HG03039 (cell line): ENCODE measurements at regions not wholly inside any gene's neighbourhood (a gene's known extent, or its start where the extent isn't known, plus 50 kb on each side); places are given as distances from the start of the nearest gene placed in this dataset.

Experiments used
- ATAC-seq: cut with Tn5 transposase; IDR thresholded peaks from one replicate; pipeline ENCODE4 v1.9.1; 2021; ENCODE audit warnings: mild to moderate bottlenecking, moderate library complexity; ENCODE audit not compliant: unreplicated experiment

DNA sequence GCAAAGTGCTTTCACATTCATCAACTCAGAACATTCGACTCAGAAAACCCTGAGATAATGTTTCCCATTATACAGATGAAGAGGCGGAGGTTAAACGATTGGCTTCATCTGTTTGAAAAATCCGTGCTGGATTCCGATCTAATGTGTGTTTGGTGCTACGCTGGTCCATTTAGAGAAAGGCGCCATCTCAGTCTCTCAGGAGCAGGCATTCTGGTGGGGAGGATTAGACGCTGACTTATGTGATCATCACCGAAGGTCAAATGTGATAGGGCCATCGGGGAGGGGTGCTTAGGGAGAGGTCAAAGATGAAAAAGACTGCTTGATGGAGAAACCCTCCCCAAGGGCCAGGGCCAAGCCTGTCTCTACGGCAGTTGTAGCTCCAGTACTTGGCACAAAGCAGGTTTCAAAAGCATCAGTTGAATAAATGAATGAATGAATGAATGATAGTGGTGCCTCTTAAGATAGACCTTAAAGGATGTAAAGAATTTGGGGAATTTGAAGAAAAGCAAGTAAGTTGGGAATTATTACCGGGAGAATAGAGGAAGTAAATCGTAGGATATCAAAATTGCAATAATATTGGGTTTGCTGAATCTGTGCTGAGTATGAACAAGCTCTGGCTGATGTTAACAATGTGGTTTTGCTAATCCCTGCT lies 160.6 kb upstream of the SHB start:
- ATAC-seq = no peak

DNA sequence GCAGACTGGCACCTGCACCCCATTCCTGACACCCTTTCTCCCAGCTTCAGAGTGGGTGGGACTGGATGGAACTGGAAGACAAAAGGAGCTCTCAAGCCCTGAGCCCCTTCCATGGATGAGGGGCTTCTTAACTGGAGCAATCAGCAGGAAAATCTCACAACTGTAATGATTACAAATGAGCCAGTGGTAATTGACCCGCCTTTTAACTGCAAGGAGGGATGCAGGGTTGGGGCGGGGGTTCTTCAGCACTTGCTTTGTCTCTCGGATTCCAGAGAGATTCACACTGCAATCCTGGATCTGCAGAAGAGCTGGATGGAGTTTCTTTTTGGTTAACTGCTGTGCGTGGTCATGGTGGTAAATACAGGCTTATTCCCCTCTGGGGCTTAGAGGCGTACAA lies 160.1 kb upstream of the SHB start:
- ATAC-seq = no peak

- ATAC-seq = no peak
These were observed 159.5 kb upstream of the SHB start for GRCh38 chr9:38228331-38229103.

- no peak for ATAC-seq
These were observed 158.6 kb upstream of the SHB start for GRCh38 chr9:38227656-38228055.

DNA sequence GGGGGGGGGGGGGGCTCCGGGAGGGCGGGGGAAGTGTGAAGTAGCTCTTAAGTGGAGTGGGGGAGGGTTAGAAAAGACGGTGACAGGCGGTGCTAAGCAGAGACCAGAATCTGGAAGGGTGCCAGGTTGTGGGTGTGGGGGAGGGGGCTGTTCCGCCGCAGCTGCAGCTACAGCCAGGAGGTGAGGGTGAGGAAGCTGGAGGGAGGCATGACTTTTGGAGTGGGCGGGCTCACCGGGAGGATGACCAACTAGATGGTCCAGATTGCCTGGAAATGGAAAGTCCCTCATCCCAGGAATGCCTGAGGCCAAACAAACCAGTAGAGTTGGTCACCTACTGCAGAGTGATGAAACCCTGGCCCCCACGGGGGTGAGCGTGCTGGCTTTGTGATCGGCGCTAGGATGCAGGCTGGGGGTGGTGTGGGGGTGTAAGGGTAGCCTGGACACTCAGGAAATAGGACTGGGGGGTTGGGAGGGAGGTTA lies 158.1 kb upstream of the SHB start:
- ATAC-seq = no peak

- ATAC-seq = no peak
These were observed 157.5 kb upstream of the SHB start for GRCh38 chr9:38226491-38226951.

DNA sequence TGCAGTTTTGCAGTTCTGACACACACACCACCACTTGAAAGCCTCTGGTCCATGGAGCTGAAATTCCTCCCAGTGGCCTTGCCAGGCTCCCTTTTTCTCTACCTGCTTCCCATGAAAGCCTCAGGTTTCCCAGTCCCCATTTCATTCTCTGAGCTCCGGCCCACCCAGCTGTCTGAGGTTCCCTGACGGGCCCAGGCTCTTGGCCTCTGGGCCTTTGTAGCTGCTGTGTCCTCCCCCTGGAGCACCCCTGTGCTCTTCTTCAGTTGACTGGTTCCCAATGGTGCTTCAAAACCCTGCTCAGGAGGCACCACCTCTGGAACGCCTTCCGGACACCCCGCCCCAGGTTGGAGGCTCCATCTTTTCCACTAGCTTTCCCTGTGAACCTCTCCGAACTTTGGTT lies 155.9 kb upstream of the SHB start:
- no peak for ATAC-seq

GRCh38 chr9:38216572-38216971 lies 147.5 kb upstream of the SHB start:
- ATAC-seq = no peak

GRCh38 chr9:38215465-38215864 lies 146.4 kb upstream of the SHB start:
- ATAC-seq = no peak

- ATAC-seq = no peak
These were observed 145.4 kb upstream of the SHB start for GRCh38 chr9:38214432-38214831.

DNA sequence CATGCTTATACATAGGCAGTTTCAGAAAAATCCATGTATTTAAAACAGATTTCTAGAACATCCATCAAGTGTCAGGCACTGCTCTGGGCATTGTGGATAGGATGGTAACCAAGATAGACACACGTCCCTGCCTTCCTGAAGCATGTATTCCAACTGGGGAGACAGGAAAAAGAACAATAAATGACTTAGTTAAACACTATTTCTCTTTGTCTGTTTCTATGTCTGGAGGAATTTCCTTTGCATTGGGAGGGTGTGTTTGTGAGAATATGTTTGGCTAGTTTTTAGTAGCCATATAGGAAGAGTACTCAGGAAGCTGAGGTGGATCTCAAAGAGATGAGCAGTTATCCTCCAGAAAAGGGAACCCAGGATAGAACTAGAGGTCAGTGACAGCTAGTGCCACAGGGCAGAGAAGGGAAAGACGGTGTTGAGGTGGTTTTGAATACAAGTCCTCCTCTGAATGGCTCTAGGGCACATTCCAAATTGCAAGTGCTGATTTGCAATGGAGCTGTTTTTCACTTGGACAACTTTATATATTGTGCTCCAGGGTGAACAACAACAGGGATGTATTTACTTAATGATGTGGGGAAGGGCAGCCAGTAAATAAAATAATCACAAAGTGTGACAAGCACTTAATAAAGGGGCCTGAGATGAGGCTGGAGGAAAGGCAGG lies 144.7 kb upstream of the SHB start:
- no peak for ATAC-seq

DNA sequence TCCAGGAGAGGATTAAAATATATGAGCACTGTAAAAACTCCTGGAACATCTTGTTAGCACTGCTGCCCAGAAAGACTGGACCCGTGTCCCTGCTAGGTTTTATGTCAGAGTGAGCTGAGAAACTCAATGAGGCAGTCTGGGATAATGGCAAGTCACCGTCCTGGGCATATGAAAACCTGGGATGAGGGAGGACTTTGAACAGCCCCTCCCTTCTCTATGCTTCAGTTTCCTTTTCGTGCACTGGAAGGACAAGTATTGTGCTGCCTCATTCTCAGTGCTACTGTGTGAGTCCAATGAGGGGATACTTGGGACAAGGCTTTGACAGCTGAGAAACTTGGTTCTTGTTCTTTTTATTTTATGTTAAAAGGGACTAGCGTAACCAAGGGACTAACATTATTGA lies 143.0 kb upstream of the SHB start:
- no peak for ATAC-seq

DNA sequence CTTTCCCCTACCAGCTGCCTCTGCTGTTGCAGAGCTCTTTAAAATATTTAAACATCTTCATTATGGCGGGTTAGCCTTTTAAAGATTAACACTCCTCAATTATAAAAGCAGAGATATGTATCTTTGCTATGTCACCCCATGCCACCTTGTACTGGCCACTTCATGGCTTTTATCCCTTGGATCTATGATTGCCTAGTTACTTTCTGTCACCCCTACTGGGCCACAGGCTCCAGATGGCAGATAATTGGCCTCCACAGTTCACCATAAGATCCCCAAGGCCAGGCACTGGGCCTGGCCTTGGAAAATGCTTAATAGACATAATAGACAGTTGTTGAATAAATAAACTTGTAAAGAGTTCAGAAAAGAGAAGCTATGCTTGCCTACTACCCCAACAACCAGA lies 142.0 kb upstream of the SHB start:
- ATAC-seq = no peak

DNA sequence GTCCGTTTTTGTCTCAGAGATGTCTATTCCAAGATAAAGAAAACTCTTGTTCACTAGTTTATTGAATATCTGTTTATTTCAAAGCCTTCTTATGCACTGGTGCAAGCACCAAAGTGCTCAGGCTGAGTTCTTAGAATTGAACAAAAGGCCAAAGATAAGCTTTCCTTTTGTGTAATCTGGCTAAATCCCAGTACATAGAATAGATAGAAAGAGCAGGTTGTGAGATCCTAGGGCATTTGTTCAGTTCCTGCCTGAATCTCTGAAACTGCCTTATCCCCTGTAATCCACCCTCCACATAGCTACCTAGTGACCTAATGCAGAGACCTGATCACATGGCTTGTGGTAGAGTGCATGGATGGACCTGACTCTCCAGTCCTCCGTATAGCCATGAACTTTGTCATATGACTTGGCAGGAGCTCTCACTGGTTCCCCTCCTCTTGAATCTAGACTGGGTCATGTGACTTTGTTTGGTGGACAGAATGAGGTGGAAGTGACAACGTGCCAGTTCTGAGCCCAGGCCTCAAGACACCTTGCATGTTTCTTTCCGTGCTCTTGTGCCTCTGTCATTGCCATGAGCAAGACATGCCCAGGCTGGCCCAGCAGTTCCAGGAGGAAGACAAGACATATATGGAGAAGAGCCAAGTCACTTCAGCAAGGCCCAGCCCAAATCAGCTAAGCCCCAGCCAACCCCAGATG lies 139.3 kb upstream of the SHB start:
- ATAC-seq = no peak

DNA sequence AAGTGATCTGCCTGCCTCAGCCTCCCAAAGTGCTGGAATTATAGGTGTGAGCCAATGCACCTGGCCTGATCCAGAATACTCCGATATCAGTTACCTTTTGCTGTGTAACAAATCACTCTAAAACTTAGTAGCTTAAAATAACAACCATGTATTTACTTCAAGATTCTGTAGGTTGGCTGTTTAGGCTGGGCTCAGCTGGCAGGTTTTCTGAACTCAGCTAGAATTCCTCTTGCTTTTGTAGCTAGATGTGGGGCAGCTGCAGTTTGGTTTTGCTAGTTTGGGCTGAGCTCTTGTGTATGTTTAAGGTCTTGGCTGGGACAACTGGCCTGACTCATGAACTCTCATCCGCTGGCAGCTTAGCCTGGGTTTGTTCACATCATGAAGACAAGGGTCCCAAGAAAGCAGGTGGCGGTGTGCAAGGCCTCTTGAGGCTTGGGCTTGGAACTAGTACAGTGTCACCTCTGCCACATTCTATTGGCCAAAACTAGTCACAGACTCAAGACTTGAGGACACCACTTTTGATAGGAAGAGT lies 138.3 kb upstream of the SHB start:
- no peak for ATAC-seq

DNA sequence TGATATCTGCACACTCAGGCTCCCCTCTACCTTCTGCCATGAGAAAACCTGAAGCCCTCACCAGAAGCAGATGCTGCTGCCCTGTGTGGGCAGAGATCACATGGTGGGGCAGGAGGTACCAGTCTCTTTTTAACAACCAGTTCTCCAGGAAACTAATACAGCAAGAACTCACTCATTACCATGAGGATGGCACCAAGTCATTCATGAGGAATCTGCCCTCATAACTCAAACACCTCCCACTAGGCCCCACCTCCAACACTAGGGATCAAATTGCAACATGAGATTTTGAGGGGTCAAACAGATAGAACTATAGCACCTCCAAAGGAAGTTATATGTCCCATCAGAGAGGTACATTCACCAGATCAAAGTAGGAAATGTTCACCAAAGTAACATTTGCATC lies 136.3 kb upstream of the SHB start:
- no peak for ATAC-seq

GRCh38 chr9:38202336-38202938 lies 133.4 kb upstream of the SHB start:
- ATAC-seq = no peak

DNA sequence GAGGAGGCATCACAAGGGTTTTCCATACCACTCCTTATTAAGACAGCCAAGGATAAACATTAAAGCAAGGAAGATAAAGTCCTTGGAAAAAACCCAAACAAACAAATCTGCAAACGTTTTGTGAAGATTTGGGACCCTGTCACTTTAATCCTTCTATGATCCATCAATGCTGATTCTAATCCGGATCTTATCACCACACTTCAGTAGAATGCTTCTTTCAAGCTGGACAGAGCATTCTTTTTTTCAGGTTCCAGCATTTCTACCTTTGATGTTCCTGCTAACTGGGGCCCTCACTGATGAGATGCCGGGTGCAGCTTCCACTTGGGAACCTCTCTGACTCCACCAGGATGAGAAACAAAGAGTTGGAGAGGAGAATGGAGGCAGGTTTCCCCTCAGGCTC lies 132.8 kb upstream of the SHB start:
- ATAC-seq = no peak

DNA sequence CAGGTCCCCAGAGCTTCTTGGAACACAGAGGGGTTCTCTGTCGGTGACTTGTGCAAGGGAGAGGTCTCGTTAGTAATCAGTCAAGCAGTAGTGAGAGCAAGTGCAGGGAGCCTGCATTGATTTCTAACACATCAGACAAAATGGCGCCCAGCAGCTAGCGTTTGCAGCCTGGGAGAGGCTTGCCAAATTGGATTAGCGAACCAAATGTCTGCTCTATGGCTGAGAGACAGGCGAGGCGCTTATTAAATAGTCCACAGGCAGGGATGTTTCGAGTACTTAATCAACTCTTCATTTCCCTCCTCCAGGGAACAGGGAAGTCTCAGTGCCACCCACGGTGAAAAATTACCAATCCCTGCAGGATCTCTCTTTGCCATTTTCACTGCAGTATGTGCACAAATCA lies 131.4 kb upstream of the SHB start:
- no peak for ATAC-seq

GRCh38 chr9:38198140-38198539 lies 129.1 kb upstream of the SHB start:
- ATAC-seq = no peak

DNA sequence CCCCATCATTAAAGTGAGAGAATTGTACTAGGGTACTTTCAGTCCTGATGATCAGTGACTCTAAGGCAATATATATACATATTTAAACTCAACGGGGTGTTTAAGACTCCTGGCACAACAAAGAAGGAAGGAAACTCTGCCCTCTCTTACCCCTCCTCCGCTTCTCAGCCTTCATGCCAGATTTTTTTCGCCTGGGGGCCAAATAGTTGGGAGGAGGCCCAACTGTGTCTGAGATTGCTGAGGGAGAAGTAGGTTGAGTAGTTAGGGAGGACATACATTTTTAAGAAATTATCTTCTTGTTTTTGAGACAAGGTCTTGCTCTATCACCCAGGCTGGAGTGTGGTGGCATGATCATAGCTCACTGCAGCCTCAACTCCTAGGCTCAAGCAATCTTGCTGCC lies 127.7 kb upstream of the SHB start:
- ATAC-seq = no peak
